ENCODE measurements at regions not wholly inside any gene's neighbourhood (a gene's known extent, or its start where the extent isn't known, plus 50 kb on each side); places are given as distances from the start of the nearest gene placed in this dataset.

DNA sequence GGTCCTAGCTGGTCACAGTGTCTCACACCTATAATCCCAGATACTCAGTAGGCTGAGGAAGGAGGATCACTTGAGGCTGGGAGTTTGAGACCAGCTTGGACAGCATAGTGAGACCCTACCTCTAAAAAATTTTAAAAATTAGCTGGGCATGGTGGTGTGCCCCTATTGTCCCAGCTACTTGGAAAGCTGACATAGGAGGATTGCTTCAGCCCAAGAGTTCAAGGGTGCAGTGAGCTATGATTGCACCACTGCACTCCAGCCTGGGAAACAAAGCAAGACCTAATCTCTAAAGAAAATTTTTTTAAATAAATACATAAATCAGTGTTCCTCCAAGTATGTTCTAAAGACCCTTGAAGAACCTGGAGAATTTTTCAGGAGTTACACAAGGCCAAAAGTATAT, 50.6 kb upstream of the GNAO1 start:
- TF ChIP-seq EZH2 (IDR thresholded peaks at IDR 0.05; ENCODE audit: low read length, unreplicated experiment) (no peak), EZH2phosphoT487 (IDR thresholded peaks at IDR 0.05; ENCODE audit: borderline replicate concordance, low read length) (no peak)
- TF ChIP-seq, protein P1, sequence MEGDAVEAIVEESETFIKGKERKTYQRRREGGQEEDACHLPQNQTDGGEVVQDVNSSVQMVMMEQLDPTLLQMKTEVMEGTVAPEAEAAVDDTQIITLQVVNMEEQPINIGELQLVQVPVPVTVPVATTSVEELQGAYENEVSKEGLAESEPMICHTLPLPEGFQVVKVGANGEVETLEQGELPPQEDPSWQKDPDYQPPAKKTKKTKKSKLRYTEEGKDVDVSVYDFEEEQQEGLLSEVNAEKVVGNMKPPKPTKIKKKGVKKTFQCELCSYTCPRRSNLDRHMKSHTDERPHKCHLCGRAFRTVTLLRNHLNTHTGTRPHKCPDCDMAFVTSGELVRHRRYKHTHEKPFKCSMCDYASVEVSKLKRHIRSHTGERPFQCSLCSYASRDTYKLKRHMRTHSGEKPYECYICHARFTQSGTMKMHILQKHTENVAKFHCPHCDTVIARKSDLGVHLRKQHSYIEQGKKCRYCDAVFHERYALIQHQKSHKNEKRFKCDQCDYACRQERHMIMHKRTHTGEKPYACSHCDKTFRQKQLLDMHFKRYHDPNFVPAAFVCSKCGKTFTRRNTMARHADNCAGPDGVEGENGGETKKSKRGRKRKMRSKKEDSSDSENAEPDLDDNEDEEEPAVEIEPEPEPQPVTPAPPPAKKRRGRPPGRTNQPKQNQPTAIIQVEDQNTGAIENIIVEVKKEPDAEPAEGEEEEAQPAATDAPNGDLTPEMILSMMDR (conservative IDR thresholded peaks at IDR 0.05; ENCODE audit: low read depth, low read length), result no peak

Measured in PC-3 (cell line).